PC-9 (cell line): ENCODE measurements at regions not wholly inside any gene's neighbourhood (a gene's known extent, or its start where the extent isn't known, plus 50 kb on each side); places are given as distances from the start of the nearest gene placed in this dataset.

Experiments
- CTCF ChIP-seq: fragments of 200-600 bp; sonication (generic); conservative IDR thresholded peaks from 2 replicates; pipeline ENCODE4 v1.6.1; 2017; ENCODE audit warnings: mixed run types, antibody characterized with exemption, mild to moderate bottlenecking, moderate library complexity
- EZH2 ChIP-seq: fragments of 200-600 bp; sonication (generic); IDR thresholded peaks from 2 replicates; pipeline ENCODE4 v1.8.0; 2017; ENCODE audit warnings: antibody characterized with exemption, low read depth

GRCh38 chr2:220348206-220348605, 720.8 kb downstream of the SLC4A3 start:
- TF ChIP-seq CTCF, result no peak
- TF ChIP-seq EZH2, result no peak
